LNCAP (cell line): ENCODE measurements at regions not wholly inside any gene's neighbourhood (a gene's known extent, or its start where the extent isn't known, plus 50 kb on each side); places are given as distances from the start of the nearest gene placed in this dataset.

Source experiments
- TF ChIP-seq, protein P1 (sequence below): fragments of 450-650 bp; IDR thresholded peaks from 2 replicates; pipeline ENCODE4 v1.5.1; 2017; ENCODE audit warnings: mild to moderate bottlenecking

DNA sequence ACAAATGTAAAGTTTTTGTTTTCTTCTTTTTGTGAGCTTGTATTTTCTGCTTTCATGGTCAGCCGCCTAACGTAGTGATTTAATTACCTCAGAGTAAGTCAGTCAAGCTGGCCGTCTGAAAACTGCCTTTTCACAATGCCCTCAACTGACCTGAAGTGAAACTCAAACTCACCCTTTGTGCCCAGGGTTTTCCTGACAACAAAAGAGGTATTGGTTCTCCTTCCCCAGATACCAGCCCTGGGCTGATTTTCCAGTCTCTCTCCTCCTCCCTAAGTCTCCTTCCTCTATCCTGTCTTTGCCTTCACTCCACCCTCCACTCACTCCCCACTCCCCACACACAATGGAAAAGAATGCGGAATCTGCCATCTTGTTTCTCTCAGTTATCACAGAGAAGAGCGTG, 184.5 kb upstream of the HEY2 start:
- TF ChIP-seq, protein P1, sequence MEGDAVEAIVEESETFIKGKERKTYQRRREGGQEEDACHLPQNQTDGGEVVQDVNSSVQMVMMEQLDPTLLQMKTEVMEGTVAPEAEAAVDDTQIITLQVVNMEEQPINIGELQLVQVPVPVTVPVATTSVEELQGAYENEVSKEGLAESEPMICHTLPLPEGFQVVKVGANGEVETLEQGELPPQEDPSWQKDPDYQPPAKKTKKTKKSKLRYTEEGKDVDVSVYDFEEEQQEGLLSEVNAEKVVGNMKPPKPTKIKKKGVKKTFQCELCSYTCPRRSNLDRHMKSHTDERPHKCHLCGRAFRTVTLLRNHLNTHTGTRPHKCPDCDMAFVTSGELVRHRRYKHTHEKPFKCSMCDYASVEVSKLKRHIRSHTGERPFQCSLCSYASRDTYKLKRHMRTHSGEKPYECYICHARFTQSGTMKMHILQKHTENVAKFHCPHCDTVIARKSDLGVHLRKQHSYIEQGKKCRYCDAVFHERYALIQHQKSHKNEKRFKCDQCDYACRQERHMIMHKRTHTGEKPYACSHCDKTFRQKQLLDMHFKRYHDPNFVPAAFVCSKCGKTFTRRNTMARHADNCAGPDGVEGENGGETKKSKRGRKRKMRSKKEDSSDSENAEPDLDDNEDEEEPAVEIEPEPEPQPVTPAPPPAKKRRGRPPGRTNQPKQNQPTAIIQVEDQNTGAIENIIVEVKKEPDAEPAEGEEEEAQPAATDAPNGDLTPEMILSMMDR = no peak

- TF ChIP-seq, protein P1 = no peak
Observed at GRCh38 chr6:125567407-125567806, 182.0 kb upstream of the HEY2 start.

DNA sequence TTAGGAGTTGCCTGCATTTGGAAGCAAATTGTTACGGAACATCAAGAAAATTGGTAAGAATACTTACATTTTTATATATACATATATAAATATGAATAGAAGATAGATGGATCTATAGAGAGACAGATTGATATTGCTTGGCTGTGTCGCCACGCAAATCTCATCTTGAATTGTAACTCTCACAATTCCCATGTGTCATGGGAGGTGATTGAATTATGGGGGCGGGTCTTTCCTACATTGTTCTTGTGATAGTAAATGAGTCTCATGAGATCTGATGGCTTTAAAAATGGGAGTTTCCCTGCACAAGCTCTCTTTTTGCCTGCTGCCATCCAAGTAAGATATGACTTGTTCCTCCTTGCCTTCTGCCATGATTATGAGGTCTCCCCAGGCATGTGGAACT, 180.8 kb upstream of the HEY2 start:
- TF ChIP-seq, protein P1 = no peak

DNA sequence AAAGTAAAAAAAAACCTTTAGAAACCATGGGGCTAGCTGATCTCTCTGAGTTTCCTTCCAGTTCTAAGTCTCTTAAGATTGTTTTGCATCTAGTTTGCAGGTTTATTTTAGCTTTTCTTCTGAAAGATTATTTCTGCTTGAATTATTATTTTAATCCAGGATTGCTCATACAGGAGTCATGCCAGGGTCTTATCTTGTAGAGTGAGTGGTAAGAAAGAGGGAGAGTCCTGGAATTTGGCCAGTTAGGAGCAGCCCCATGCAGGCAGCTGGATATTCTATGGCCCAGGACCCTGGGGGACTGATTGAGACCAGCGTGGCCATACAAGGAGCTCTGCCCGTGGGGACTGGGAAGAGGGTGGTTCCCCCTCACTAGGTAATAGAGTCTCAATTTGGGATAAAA, 178.9 kb upstream of the HEY2 start:
- TF ChIP-seq, protein P1 = no peak

DNA sequence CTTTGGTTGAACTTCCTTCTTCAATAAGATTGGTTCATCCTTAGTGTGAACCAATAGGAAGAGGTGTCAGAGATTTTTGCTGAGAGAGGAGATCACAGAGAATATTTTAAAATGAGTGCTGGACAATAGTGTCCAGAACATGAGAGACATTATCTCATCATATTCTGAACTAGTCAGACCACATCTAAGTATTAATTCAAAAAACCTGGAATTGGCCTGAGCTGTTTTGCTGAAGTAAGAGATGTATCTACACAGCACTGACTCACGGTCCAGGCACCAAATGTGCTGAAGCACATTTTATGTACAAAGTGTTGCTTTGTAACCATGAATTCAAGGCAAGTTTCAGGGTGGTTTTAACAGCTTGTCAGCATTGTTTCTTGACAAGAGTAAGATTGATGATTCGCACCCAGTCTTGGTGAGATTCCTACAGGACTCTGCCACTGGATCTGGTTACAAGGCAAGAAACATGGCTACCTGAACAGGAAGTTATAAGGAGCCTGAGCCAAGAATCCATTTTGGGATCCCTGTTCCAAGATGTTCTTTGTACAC, 178.2 kb upstream of the HEY2 start:
- TF ChIP-seq, protein P1 = no peak

GRCh38 chr6:125574604-125575003, 174.8 kb upstream of the HEY2 start:
- TF ChIP-seq, protein P1 = no peak

DNA sequence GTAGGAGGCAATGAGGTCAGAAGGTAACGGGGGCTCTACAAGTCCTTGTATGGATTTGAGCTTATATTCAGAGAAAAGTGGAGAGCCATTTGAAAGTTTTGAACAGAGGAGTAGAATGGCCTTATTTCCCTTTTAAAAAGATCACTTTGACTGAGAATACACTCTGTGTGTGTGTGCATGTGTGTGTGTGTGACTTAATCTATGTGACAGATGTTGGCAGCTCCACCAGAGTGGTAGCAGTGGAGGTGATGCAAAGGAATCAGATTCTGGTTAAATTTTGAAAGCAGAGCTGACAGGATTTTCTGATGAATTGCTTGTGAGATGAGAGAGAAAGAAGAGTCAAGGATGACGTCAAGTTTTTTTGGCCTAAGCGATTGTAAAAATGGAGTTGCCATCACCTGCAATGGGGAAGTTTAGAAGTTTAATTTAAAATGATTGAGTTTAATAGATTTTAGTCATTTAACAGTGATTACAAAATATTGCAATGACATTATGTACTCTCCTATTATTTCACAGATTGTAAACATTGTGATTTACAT, 172.2 kb upstream of the HEY2 start:
- TF ChIP-seq, protein P1 = no peak

DNA sequence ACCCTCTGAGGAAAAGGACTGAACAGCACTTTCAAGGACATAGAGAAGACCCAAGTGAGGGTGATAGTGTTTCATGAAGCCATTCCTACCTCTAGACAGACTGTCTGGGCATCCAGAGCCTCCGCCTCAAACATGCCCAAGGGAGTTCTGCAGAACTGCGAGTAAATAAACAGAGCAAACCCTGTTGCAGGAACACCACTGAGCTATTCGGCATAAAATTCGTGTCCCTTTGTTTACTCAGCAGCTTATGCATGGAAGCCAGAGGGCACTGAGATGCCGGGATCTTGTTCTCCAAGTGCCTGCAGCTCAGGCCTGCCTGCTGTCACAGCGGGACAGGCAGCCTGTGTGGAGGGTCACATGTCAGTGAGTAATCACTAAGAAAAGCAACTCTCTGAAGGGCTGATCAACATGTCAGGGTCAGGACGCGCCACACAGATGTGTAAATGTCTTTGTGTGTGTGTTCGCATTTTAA, 164.9 kb upstream of the HEY2 start:
- TF ChIP-seq, protein P1 = no peak
